ENCODE measurements at regions not wholly inside any gene's neighbourhood (a gene's known extent, or its start where the extent isn't known, plus 50 kb on each side); places are given as distances from the start of the nearest gene placed in this dataset.

DNA sequence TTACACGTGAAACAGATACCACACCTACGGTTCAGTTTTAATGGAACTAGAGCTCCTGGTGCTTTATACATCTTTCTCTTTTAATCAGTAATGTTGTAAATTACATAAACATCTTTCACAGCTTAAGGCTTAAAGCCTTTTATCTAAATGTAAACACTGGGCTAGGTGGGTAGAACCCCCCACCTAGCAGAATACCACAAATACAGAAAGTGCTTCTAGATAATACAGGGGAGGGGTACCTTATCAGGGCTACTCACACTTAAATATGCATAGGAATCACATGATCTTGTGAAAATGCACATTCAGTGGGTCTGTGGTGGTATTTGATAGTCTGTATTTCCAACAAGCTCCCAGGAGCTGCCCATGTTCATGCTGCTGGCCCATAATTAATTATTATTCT is 256.4 kb upstream of the TARS1 start:
- no peaks in the 10 kb centered on the region for H4K20me1 ChIP-seq (ENCODE audit: insufficient read depth)
- no peaks in the 10 kb centered on the region for H3K4me1 ChIP-seq (ENCODE audit: control insufficient read depth in 1 of 2, insufficient read depth in 2 of 2, low read depth in 1 of 2, low read length in 1 of 2)
- H3K4me2 ChIP-seq = no peak overlapping the region
- CTCF ChIA-PET = no interaction called here
- 0 out of 2 replicates have a peak, but pooled peaks cover 5% of the 10 kb centered on the region for H3K9me3 ChIP-seq
- peaks cover 7% of the 10 kb centered on the region for H3F3A ChIP-seq (replicated peaks; ENCODE audit: insufficient read depth)
- H3K9me2 ChIP-seq = no peaks in the 10 kb centered on the region
- no peak overlapping the region for H3K9ac ChIP-seq
- 72% methylated on average over 2 of the region's 2 CpGs for WGBS (ENCODE audit: low lambda C conversion rate)
- H2AFZ ChIP-seq (ENCODE audit: low read depth) = no peak overlapping the region
- H3K79me2 ChIP-seq (ENCODE audit: insufficient read depth) = no peaks in the 10 kb centered on the region
- POLR2A ChIA-PET = no interaction called here
- no peak for DNase-seq
- TF ChIP-seq SMC3 (IDR thresholded peaks at IDR 0.05; ENCODE audit: low read depth, low read length) (no peak), POLR2AphosphoS5 (IDR thresholded peaks at IDR 0.05; ENCODE audit: low read depth, low read length) (no peak), RXRA (IDR thresholded peaks at IDR 0.05; ENCODE audit: borderline replicate concordance, low read depth) (no peak), SIN3A (IDR thresholded peaks at IDR 0.05; ENCODE audit: borderline replicate concordance, low read depth, low read length) (no peak), EZH2phosphoT487 (IDR thresholded peaks at IDR 0.05; ENCODE audit: borderline replicate concordance, low read depth) (no peak), GATA2 (CRISPR knock-in tag; IDR thresholded peaks at IDR 0.05) (no peak)
- TF ChIP-seq, protein P1, sequence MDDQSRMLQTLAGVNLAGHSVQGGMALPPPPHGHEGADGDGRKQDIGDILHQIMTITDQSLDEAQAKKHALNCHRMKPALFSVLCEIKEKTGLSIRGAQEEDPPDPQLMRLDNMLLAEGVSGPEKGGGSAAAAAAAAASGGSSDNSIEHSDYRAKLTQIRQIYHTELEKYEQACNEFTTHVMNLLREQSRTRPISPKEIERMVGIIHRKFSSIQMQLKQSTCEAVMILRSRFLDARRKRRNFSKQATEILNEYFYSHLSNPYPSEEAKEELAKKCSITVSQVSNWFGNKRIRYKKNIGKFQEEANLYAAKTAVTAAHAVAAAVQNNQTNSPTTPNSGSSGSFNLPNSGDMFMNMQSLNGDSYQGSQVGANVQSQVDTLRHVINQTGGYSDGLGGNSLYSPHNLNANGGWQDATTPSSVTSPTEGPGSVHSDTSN (IDR thresholded peaks at IDR 0.05) = no peak
- TF ChIP-seq, protein P2, sequence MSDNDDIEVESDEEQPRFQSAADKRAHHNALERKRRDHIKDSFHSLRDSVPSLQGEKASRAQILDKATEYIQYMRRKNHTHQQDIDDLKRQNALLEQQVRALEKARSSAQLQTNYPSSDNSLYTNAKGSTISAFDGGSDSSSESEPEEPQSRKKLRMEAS (IDR thresholded peaks at IDR 0.05; ENCODE audit: low read depth) = no peak
- H3K36me3 ChIP-seq (replicated peaks in 1 of 2; ENCODE audit: control insufficient read depth in 1 of 2, insufficient read depth in 2 of 2, low read length in 1 of 2) = peaks cover 0 to 3% of the 10 kb centered on the region in 2 experiments
- H3K27ac ChIP-seq (ENCODE audit: low read depth in 2 of 2, low read length in 1 of 2) = no peak overlapping the region
- H3K4me3 ChIP-seq (ENCODE audit: low read depth in 2 of 2, low read length in 1 of 2) = no peak overlapping the region
- H3K27me3 ChIP-seq (ENCODE audit: insufficient read depth) = no peaks in the 10 kb centered on the region

DNA sequence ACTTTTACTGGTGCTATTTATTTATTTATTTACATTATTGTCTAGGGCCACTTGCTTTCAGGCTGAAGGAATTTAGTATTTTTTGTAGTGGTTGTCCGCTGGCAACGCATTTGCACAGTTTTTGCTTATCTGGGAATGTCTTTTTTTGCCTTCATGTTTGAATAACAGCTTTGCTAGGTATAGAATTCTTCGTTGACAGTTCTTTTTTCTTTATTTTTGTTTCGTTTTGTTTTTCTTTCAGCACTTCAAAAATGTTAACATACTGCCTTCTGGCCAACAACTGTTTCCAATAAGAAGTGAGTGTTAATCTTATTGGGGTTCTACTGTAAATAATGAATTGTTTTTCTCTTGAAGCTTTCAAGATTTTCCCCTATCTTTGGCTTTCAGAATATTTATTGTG is 252.7 kb upstream of the TARS1 start:
- Histone ChIP-seq H3K4me3 (ENCODE audit: low read depth in 2 of 2, low read length in 1 of 2) (no peak overlapping the region), H3K4me2 (no peak overlapping the region), H3F3A (replicated peaks; ENCODE audit: insufficient read depth) (no peaks in the 10 kb centered on the region), H3K27me3 (ENCODE audit: insufficient read depth) (no peaks in the 10 kb centered on the region), H3K4me1 (ENCODE audit: control insufficient read depth in 1 of 2, insufficient read depth in 2 of 2, low read depth in 1 of 2, low read length in 1 of 2) (no peaks in the 10 kb centered on the region), H3K27ac (ENCODE audit: low read depth in 2 of 2, low read length in 1 of 2) (no peak overlapping the region), H3K9ac (no peak overlapping the region), H3K36me3 (replicated peaks in 1 of 2; ENCODE audit: control insufficient read depth in 1 of 2, insufficient read depth in 2 of 2, low read length in 1 of 2) (peaks cover 0 to 3% of the 10 kb centered on the region in 2 experiments), H4K20me1 (ENCODE audit: insufficient read depth) (no peaks in the 10 kb centered on the region), H2AFZ (ENCODE audit: low read depth) (no peak overlapping the region), H3K9me2 (no peaks in the 10 kb centered on the region), H3K9me3 (0 out of 2 replicates have a peak, but pooled peaks cover 3% of the 10 kb centered on the region), H3K79me2 (ENCODE audit: insufficient read depth) (no peaks in the 10 kb centered on the region)
- DNase-seq = no peak
- ChIA-PET CTCF (no interaction called here), POLR2A (no interaction called here)
- WGBS (ENCODE audit: low lambda C conversion rate) = 47% methylated on average over 4 of the region's 4 CpGs
- TF ChIP-seq MEF2A (IDR thresholded peaks at IDR 0.05; ENCODE audit: borderline replicate concordance, low read depth) (no peak), GATA2 (CRISPR knock-in tag; IDR thresholded peaks at IDR 0.05) (no peak), ELF1 (IDR thresholded peaks at IDR 0.05) (no peak), RXRA (IDR thresholded peaks at IDR 0.05; ENCODE audit: borderline replicate concordance, low read depth) (no peak), SIN3A (IDR thresholded peaks at IDR 0.05; ENCODE audit: borderline replicate concordance, low read depth, low read length) (no peak), RCOR1 (IDR thresholded peaks at IDR 0.05; ENCODE audit: low read length) (no peak), RAD21 (IDR thresholded peaks at IDR 0.05; ENCODE audit: low read length) (no peak), GABPA (IDR thresholded peaks at IDR 0.05; ENCODE audit: low read depth) (no peak), SMC3 (IDR thresholded peaks at IDR 0.05; ENCODE audit: low read depth, low read length) (no peak)
- TF ChIP-seq, protein P1 (IDR thresholded peaks at IDR 0.05) = no peak
